Retinal pigment epithelial cell (primary cell): ENCODE measurements at regions not wholly inside any gene's neighbourhood (a gene's known extent, or its start where the extent isn't known, plus 50 kb on each side); places are given as distances from the start of the nearest gene placed in this dataset.
A peak's percentile ranks its signal among the peaks of the same experiment; 100 is the strongest.

ENCODE experiments used
- DNase-seq: peaks from one replicate; pipeline ENCODE4 v3.0.0-alpha.2; 2010; ENCODE audit warnings: low read depth
- H3K4me3 ChIP-seq: 2 replicates; pipeline ENCODE4 v1.5.1; 2011; ENCODE audit warnings: mild to moderate bottlenecking, low read length, control low read depth, moderate library complexity
- CTCF ChIP-seq: conservative IDR thresholded peaks from 2 replicates; pipeline ENCODE4 v1.5.1; 2011; ENCODE audit warnings: low read depth, low read length, control low read depth, inconsistent platforms

GRCh38 chr3:10746001-10746400, 70.0 kb upstream of the SLC6A11 start:
- no peak for TF ChIP-seq CTCF
- no peak for DNase-seq
- no peak overlapping the region for H3K4me3 ChIP-seq

- DNase-seq = no peak
- H3K4me3 ChIP-seq = no peak overlapping the region
- no peak for TF ChIP-seq CTCF
These were observed 69.3 kb upstream of the SLC6A11 start for GRCh38 chr3:10746684-10747083.

GRCh38 chr3:10747341-10747740, 68.7 kb upstream of the SLC6A11 start:
- no peak for DNase-seq
- TF ChIP-seq CTCF = no peak
- no peak overlapping the region for H3K4me3 ChIP-seq

- no peak overlapping the region for H3K4me3 ChIP-seq
- no peak for DNase-seq
These were observed 68.0 kb upstream of the SLC6A11 start for GRCh38 chr3:10748040-10748439.

GRCh38 chr3:10753964-10754363, 62.1 kb upstream of the SLC6A11 start:
- peak; percentile 2 for DNase-seq
- no peak overlapping the region for H3K4me3 ChIP-seq
- TF ChIP-seq CTCF = no peak

More at GRCh38 chr3:10748040-10748439, 68.0 kb upstream of the SLC6A11 start:
- TF ChIP-seq CTCF = no peak

GRCh38 chr3:10756546-10756945, 59.5 kb upstream of the SLC6A11 start:
- TF ChIP-seq CTCF = no peak

GRCh38 chr3:10757021-10757820, 58.8 kb upstream of the SLC6A11 start:
- no peak for DNase-seq
- TF ChIP-seq CTCF = no peak
- no peak overlapping the region for H3K4me3 ChIP-seq

More at GRCh38 chr3:10756546-10756945, 59.5 kb upstream of the SLC6A11 start:
- no peak for DNase-seq
- no peak overlapping the region for H3K4me3 ChIP-seq
